ENCODE measurements at regions not wholly inside any gene's neighbourhood (a gene's known extent, or its start where the extent isn't known, plus 50 kb on each side); places are given as distances from the start of the nearest gene placed in this dataset.

DNA sequence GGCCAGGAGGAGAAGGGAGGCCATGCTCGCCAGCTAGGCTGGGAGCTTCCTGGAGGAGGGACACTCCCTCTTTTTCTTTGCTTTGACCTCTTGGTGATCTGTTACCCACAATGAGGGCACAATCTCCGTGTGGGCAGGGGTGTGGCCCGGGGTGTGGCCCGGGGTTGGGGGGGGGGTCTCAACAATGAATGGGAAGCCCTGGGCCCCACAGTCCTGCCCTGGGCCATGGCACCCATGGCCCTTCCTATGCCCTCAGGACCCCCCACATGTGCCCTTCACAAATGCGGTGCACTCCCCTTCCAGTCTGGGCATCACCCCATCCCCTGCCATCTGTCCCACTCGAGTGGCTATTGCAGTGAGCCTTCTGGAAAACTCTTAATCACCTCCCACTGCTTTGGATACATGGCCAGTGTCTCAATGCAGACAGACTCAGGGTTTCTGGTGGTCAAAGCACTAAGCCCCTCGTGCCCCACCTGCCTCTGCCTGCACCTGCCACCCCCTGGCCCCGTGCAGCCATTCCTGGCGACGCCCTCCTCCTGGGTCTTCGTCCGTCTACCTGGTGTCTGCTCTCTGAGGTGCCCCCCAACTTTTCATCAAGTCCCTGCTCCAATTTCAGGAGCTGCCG is 611.3 kb downstream of the TBC1D22A start:
- TF ChIP-seq, protein P1, sequence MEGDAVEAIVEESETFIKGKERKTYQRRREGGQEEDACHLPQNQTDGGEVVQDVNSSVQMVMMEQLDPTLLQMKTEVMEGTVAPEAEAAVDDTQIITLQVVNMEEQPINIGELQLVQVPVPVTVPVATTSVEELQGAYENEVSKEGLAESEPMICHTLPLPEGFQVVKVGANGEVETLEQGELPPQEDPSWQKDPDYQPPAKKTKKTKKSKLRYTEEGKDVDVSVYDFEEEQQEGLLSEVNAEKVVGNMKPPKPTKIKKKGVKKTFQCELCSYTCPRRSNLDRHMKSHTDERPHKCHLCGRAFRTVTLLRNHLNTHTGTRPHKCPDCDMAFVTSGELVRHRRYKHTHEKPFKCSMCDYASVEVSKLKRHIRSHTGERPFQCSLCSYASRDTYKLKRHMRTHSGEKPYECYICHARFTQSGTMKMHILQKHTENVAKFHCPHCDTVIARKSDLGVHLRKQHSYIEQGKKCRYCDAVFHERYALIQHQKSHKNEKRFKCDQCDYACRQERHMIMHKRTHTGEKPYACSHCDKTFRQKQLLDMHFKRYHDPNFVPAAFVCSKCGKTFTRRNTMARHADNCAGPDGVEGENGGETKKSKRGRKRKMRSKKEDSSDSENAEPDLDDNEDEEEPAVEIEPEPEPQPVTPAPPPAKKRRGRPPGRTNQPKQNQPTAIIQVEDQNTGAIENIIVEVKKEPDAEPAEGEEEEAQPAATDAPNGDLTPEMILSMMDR (IDR thresholded peaks at IDR 0.05) = no peak
- no peak for TF ChIP-seq POLR2A (IDR thresholded peaks at IDR 0.05)

Measured in heart left ventricle (tissue), 13 donors.